ENCODE measurements at regions not wholly inside any gene's neighbourhood (a gene's known extent, or its start where the extent isn't known, plus 50 kb on each side); places are given as distances from the start of the nearest gene placed in this dataset.

DNA sequence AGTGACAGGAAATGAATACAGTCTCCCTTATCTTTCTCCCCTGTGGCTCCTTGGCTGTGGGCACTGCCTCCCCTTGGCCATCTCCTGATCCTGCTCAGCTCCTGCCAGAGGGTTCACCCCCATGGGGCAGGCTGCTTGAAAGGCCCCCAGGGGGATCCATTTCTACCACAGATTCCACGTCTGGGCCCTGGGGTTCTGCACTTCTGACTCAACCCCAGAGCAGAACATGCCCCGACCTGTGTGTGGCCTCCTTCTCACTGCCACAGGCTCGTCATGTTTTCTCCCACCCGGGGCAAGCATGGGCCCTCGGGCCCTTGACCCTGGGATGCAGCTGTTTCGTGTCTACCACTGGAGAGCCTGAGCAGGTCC is 122.2 kb downstream of the ACKR3 start:
- DNase-seq = no peak

GRCh38 chr2:236692937-236693336 is 123.3 kb downstream of the ACKR3 start:
- no peak for DNase-seq

GRCh38 chr2:236693531-236693930 is 123.9 kb downstream of the ACKR3 start:
- DNase-seq = no peak

DNA sequence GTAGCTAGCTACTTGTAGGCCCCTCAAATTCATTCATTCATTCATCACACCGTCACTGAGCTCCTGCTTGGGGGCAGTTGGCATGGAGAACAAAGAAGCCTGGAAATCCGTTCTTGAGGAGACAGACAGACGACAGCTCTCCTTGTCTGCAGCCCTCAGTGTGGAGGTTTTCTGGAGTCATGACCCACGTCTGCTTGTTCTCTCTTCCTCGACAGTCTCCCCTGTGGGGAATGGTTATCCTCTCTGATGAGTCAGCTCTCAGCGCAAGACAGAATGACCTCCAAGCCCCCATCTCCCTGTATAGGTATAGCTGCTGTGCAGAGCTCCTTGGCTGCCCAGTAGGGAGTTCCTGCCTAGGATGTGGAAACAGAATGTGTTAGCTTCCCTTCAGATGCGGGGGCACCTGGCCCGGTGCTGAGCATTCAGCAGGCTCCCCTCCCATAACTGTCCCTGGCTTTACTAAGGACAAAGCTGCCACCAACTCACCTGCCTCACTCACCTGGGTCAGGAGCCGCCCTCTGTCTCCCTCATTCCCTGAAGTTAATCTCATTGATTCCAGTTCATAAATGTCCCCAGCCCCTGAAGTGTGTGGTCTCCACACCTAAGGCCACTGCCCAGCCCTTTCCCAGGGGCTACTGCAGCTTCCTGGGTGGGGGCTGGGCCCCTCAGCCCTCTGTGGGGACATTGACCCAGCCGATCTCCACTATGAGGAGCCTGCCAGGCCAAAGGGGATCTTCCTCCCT is 124.7 kb downstream of the ACKR3 start:
- DNase-seq = no peak

DNA sequence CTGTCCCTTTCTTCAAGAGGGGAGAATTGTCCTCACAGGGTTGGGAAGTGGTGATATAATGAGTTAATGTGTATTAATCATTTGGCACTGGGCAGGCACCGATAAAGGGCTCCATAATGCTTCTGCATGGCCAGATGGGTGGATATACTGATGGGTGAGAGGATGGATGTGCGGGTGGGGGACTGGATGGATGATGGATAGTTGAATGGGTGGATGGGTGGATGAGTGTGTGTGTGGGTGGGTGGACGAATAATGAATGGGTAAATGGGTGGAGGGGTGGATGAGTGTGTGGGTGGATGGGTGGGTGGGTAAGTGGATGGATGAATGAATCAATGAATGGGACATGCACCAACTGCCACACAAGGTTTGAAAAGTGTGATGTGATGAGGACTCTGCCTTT is 127.2 kb downstream of the ACKR3 start:
- DNase-seq = no peak

- DNase-seq = no peak
These were observed 128.5 kb downstream of the ACKR3 start for GRCh38 chr2:236698016-236698627.

DNA sequence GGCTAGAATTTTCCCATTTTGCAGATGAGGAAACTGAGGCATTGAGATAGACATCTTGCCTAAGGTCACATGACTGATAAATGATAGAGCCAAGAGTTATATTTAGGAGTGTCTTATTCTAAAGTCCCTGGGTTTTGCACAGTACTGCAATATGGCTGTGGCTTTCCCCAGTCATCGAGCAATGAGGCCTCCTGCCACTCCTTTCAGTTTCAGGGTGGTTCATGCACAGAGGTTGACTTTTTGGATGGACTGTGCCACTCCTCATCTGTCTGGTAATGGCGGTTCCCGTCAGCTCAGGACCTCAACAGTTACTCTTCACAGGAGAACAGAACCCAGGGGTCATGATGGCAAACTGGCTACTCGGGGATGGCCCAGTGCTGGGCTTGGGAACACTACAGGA is 131.1 kb downstream of the ACKR3 start:
- DNase-seq = no peak

DNA sequence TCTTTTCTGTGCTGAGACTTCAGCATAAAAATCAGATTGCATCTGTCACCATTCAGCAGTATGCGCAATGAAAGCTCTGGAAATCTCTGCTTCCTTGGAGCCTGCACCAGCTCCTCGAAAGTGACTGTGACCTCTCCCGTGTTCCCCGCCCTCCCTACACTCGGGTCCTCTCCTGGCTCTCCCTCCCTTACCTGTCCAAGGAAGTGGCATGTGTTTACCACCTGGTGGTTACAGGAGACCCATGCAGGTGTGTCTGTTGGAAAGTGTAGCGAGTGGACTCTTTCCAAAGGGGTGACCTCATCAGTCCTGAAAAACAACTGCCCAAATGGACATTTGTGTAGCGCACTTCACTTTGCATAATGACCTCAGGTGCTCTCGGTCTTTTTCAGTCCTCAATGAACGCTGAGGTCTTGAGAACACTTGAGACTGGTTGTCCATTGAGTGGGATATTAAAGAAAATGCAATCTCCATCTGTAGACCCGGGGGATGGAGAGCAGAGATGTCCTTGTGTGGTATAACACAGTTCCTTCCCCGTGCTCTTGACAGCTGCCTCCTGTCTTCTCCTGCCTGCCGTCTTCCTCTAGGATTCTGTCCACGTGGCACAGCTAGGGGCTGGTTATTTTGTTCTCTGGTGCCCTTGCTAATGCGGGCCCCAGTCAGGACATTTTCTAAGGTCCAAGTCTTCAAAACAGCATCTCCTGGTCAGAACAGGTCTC is 133.2 kb downstream of the ACKR3 start:
- no peak for DNase-seq

DNA sequence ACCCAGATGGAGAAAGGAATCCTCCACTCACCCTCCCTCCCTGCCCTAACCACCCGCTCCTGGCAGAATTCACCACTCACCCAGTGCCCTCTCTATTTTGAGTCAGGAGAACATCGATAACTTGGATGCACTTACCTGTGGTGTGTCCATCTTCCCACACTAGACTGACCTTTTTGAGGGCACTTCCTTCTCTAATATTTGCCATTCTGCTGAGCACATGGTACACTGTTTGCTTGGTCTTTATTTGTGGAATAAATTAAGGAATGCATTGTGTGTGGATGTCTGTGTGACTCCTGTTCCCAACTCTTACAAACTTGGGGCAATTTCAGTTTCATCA is 133.7 kb downstream of the ACKR3 start:
- DNase-seq = no peak

DNA sequence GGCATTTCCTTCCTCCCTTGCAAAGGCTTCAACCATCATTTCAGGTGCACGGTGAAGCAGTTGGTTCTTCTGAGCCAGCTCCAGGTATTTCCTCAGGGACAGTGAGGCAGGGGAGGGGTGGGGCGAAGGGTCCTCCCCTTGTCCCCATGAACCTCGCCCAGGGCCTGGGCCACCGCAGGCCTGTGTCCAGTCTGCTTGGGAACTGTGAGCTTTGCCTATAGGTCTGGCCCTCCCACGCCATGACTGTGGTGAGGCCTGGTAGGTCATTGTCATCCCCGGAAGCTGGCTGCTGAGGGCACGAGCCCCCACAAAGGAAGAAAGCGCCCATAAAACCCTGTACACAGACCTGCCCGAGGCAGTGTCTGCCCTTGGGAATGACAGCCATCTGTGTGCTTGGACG is 134.3 kb downstream of the ACKR3 start:
- DNase-seq = no peak

- DNase-seq = no peak
These were observed 135.3 kb downstream of the ACKR3 start for GRCh38 chr2:236704887-236705286.

DNA sequence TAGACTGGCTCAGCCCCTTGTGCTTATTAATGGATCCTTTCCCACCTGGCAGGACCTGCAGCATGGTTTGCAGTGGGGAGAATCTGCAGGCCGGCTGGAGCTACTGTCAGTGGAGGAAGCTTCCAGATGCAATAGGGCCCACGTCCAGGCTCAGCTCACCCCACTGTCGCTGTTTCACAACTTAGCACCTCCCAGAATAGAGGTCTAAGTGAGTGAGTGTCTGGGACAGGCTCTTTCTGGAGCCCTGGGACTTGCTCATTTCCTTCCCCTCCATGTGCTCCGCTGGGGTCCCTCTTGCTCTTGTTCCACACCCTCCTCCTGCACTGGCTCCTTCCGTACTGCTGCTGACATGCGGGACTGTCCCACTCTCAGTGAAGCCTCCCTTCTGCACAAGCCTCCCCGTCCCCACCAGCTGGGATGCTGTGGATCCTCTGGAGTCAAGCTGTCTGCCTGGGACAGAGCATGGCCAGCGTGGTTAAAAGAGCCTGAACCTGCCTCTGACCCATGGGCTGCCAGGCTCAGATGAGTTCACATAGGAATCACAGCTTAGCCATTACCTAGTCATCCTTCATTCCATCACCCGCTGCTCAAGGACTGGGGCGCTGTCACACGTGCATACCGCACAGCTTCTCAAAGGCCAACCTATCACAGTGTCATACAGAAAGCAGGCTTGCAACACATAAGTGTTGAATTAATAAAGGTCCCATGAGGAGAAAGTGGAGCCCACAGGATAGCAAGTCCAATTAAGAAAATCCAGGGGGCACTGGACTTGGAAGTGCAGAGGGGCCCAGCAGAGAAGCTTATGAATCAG is 135.9 kb downstream of the ACKR3 start:
- no peak for DNase-seq

- no peak for DNase-seq
These were observed 136.7 kb downstream of the ACKR3 start for GRCh38 chr2:236706288-236706687.

GRCh38 chr2:236706803-236707202 is 137.2 kb downstream of the ACKR3 start:
- no peak for DNase-seq

DNA sequence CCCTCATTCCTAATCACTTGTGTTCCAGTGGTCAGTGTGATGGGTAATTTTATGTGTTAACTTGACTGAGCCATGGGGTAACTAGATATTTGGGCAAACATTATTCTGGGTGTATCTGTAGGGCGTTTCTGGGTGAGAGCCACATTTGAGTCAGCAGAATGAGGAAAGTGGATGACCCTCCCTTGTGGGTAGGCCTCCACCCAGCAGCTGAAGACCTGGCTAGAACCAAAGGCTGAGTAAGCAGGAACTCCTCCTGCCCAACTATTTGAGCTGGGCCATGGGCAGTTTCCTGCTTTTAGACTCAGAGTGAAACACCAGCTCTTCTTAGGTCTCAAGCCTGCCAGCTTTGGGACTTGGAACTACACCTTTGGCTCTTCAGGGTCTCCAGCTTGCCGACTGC is 141.8 kb downstream of the ACKR3 start:
- no peak for DNase-seq

- DNase-seq = no peak
These were observed 142.7 kb downstream of the ACKR3 start for GRCh38 chr2:236712304-236712703.

GRCh38 chr2:236712961-236713673 is 143.5 kb downstream of the ACKR3 start:
- DNase-seq = no peak

- no peak for DNase-seq
These were observed 144.5 kb downstream of the ACKR3 start for GRCh38 chr2:236714080-236714479.

DNA sequence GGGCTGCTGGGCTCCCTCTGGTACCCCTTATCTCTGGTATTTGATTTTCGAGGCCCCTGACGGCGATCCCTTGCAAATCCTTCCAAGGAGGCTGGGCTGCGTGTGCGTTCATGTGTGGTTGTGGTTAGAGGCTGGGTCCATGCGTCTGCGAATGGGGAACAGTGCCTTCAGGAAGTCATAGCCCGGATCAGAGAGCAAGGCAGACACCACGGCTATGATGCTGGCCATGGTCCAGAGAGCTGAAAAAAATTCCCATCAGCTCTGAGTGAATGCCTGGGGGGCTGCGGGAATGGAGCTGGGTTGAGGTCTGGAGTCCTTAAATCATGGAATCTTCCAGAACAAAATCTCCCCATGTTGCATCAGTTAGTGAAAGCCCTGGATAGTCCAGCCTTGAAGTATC is 145.5 kb downstream of the ACKR3 start:
- DNase-seq = no peak

DNA sequence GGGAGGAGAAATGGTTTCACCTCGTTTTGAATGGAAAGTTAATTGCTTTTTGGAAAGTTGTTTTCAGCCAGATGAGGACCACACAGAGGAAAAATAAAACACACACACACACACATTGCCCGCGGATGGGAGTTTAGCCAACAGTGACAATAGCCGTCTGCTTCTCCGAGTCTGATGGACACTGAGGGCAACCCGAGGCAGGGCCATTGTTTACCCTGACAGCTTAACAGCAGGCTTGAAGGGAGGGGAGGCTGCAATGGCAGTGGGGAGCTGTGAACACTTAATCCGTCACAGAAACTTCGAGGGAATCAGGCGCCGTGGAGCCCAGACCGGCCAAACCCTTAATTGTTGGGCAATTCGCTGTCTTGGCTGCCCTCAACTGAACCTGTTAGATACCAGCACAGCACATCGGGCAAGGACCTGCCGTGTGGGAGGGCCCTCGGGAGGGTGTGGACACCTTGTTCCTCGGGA is 145.9 kb downstream of the ACKR3 start:
- no peak for DNase-seq

DNA sequence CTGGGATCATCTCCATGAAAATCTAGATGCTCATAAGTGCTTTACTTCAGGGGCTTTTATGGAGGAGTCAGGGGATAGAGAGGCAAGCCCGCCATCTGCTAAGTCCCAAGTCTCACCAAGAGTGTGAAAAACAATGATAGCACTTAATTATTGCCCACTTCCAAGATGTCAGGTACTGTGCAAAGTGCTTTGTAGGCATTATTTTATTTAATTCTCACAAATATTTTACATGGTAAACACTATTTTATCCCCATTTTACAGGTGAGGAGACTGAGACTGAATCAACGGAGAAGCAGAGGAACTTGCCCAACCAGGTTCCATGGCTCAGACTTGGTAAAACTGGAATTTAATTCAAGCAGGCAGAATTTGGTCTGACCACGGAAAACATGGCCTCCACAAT is 147.5 kb downstream of the ACKR3 start:
- DNase-seq = no peak

GRCh38 chr2:236717729-236718128 is 148.1 kb downstream of the ACKR3 start:
- DNase-seq = no peak

Data from hindlimb muscle (tissue), 1 donor.